HG02610 (cell line): ENCODE measurements at regions not wholly inside any gene's neighbourhood (a gene's known extent, or its start where the extent isn't known, plus 50 kb on each side); places are given as distances from the start of the nearest gene placed in this dataset.

ENCODE experiments used
- ATAC-seq: cut with Tn5 transposase; IDR thresholded peaks from one replicate; pipeline ENCODE4 v1.9.1; 2021; ENCODE audit warnings: mild to moderate bottlenecking, moderate library complexity; ENCODE audit not compliant: unreplicated experiment

- ATAC-seq: no peak
These were observed 764.9 kb downstream of the TECRL start for GRCh38 chr4:63644396-63644795.

DNA sequence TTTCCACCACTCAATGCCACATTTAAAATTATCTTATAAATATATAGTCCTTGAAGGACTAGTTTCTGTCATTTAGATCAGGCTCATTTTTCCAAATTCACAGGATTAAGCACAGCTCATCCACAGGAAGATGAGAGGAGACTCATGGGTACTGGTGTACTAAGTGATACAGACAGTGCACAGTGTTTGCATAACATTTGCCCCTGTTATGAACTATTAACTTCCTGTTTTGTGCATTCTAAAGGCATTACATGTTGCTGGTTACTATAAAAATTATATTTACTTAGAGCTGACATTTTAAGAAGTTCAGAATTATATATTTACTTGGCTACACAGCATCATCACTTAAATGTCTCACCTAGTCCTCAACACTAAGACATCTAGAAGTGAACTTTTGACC, 772.0 kb downstream of the TECRL start:
- no peak for ATAC-seq

GRCh38 chr4:63632858-63633257, 776.4 kb downstream of the TECRL start:
- ATAC-seq: no peak

DNA sequence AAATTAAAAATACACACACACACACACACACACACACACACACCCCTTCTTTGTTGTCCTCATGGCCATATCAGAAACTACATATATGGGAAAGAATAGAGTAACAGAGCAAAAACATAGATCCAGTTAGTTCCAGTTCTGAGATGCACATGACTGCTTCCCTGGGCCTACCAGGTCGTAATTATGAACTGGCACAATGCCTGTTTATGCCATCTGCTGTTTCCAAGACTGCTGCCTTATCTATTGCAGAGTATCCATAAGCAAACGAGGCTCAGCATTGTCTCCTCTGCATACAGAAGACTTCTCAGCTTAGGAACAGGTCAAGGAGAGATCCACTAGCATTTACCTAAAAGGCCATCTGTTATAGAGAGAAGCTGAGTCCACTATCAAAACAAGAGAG, 789.0 kb downstream of the TECRL start:
- no peak for ATAC-seq

DNA sequence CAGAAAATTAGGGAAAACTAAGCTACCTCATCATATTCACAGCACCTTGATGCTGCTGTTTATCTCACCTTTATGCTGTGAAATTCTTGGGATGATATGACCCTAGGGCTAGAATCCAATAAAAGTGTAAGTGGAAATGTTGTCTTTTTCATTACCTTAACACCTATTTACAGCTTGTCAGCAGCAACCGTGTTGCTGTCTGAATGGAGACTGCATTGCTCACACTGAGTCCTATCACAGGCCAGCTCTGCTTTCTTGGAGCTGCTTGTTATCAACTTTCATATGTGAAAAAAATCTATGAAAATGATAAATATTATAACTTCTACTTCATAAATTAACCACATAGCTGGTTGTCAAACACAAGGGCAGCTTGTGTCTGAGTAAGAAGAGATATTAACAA, 789.5 kb downstream of the TECRL start:
- no peak for ATAC-seq

- no peak for ATAC-seq
These were observed 790.1 kb downstream of the TECRL start for GRCh38 chr4:63618883-63619718.

GRCh38 chr4:63607169-63607872, 801.9 kb downstream of the TECRL start:
- ATAC-seq: no peak

DNA sequence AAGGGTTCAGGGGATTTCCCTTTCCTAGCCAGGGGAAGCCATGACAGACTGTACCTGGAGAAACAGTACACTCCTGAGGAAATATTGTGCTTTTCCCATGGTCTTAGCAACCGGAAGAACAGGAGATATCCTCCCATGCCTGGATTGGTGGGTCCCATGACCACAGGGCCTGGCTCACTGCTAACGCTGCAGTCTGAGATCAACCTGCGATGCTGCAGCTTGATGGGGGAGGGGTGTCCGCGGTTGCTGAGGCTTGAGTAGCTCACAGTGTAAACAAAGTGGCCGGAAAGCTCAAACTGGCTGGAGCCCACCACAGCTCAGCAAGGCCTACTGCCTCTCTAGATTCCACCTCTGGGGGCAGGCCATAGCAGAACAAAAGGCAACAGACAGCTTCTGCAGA, 819.5 kb downstream of the TECRL start:
- ATAC-seq: no peak

DNA sequence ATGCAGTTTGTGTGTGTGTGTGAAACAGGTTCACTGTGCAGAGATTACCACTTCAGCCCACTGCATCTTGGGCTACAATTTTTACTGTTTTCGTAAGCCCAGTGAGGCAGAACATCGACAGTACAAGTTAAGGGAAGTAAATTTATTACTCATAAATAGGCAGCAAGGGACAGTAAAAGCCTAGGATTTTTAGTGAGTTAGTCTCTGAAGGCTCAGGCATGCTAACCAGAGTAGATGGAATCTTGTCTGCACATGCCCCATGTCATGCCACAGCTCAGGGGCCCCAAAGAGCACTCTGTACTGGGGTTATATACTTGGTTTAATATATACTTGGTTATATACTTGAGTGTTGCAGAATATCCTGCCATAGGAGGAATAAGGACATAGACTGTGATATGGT, 825.7 kb downstream of the TECRL start:
- ATAC-seq: no peak

DNA sequence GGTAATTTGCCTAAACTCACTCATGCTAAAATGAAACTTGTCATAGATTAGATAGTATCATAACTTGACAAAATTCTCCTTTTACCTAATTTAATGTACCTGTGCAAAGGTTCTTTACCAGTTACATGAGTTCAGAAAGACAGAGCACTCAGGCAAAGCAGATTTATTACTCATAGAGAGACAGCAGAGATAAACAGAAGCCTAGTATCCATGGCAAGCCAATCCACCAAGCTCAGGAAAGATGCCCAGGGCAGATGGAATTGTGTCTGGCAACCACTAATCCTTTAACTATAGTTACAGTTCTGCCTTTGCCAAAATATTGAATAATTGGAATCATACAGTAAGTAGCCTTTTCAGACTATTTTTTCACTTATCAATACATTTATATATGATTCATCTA, 826.2 kb downstream of the TECRL start:
- ATAC-seq: no peak

DNA sequence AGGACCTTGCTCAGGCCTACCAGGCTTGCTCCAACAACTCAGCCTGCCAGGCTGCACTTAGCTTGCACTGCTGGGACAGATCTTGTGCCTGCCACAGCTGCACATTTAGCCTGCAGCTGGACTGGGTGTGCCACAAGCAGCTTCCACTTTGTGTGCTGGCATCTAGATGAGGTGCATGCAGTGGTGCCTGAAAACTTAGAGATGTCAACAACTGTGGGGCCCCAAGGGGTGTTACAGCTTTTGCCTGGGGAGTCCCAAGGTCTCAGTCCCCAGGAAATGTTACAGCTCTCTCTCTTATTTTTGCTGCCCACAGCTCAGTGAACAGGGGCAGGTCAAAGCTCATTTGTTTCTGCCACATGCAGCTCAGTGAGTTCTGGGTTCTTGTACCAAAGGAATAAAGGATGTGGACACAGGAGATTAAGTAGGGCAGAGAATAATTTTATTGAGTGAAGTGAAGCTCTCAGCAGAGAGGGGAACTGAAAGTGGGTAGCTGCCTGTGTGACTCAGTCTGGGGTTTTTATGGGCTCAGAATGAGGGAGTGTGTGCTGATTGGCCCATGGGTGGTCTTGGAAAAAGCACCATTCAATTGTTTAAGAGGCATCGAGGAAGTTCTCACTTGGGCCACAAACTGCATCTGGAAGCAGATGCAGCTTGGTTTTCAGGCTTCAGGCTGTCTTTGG, 828.3 kb downstream of the TECRL start:
- ATAC-seq: peak; percentile 98

DNA sequence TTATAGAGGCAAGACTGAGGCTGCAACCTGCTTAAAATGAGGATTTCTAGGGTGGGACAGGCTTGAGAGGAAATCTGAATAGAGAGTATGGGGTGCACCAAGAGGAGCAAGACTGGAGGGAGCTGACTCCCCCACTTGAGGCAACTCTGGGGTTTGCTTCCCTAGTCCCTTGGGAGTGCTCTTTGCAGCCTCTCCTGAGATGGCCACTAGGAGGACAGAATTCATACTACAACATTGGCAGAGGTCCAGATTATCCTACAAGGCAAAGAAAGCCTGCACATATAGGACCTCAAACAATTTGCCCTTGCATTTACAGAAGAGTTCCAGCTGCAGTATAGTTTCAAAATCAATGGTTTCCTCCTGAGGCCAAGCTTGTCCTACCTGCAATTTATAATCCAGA, 830.9 kb downstream of the TECRL start:
- no peak for ATAC-seq

DNA sequence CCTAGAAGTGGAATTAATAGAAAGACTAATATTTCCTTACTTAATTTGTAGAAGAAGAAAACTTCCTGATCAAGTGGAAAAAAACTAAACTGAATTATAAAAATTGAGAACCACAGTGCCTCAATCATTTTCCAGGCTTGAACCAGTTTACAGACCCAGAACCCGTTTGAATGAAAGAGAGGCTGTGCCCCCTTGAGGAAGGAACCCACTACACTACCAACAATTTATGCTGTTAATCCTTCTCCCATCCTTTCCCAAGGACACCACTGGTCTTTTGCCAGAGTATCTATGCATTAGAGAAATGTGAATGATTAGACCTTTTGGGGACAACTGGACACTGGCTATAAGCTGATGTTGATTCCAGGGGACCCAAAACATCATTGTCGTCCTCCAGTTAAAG, 842.6 kb downstream of the TECRL start:
- ATAC-seq: no peak

GRCh38 chr4:63563288-63564014, 845.8 kb downstream of the TECRL start:
- peak; percentile 64 for ATAC-seq

GRCh38 chr4:63558709-63559108, 850.5 kb downstream of the TECRL start:
- no peak for ATAC-seq

GRCh38 chr4:63556332-63556731, 852.9 kb downstream of the TECRL start:
- no peak for ATAC-seq

GRCh38 chr4:63553123-63553522, 856.1 kb downstream of the TECRL start:
- no peak for ATAC-seq

DNA sequence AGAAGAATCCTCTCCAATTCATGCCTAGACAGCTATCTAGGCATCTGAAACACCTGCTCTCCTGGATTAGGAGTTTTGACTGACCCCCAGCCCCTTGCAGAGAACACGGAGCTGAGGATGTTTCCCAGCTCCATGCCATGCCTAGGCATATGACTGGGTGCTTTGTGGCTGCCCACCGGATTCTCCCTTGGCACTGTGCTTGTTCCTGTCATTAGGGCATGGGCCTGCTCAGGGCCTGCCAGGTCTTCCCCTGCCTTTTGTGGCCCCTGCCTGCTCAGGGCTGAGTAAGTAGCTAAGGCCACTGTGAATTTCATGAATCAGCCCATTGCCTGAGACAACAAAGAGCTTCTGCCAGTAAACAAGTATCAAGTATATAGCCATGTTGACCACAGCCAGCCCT, 867.4 kb downstream of the TECRL start:
- no peak for ATAC-seq

DNA sequence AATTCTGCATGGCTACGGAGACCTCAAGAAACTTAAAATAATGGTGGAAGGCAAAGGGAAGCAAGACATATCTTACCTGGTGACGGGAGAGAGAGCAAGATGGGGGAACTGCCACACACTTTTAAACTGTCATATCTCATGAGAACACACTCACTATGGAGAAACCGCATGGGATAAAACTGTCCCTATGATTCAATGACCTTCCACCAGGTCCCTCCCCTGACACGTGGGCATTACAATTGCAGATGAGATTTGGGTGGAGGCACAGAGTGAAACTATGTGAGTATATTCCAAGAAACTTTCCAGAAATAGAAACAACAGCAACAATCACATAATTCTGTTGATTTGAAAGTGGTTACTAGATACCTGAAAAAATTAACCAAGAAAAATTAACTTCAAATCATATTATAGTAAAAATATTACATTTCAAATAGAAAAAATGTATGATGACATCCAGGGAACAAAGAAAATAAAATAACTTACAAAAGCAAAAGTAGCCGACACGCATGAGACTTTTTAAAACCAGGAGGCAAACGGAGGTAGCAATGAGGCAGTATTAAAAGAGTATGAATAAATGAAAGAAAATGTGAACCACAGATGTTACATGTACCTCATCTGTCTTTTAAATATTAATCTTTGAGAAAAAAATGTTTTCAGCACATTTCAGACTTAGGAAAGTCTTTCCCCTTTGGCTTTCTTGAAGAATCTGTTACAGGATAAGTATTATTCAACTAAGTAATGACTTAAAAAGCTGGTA, 879.5 kb downstream of the TECRL start:
- no peak for ATAC-seq

GRCh38 chr4:63528256-63528991, 880.8 kb downstream of the TECRL start:
- no peak for ATAC-seq
